ENCODE measurements at regions not wholly inside any gene's neighbourhood (a gene's known extent, or its start where the extent isn't known, plus 50 kb on each side); places are given as distances from the start of the nearest gene placed in this dataset.

- H3K27ac ChIP-seq = no peak overlapping the region
Observed at GRCh38 chr2:19125901-19126680, 232.3 kb downstream of the OSR1 start.

GRCh38 chr2:19124135-19124534 is 234.3 kb downstream of the OSR1 start:
- no peaks in the 10 kb centered on the region for H3K36me3 ChIP-seq
- H3K27me3 ChIP-seq = no peaks in the 10 kb centered on the region
- intact Hi-C loops (cut with DNase I) = no loop called here
- peaks cover 7% of the 10 kb centered on the region for H3K4me1 ChIP-seq
- DNase-seq (ENCODE audit: extremely low spot score in 2 of 2) = no peak
- H3K27ac ChIP-seq = no peak overlapping the region
- TF ChIP-seq POLR2A (IDR thresholded peaks at IDR 0.05) (no peak), POLR2AphosphoS5 (IDR thresholded peaks at IDR 0.05; ENCODE audit: insufficient read depth in 1 of 2, low read depth in 1 of 2) (no peak)
- TF ChIP-seq, protein P1, sequence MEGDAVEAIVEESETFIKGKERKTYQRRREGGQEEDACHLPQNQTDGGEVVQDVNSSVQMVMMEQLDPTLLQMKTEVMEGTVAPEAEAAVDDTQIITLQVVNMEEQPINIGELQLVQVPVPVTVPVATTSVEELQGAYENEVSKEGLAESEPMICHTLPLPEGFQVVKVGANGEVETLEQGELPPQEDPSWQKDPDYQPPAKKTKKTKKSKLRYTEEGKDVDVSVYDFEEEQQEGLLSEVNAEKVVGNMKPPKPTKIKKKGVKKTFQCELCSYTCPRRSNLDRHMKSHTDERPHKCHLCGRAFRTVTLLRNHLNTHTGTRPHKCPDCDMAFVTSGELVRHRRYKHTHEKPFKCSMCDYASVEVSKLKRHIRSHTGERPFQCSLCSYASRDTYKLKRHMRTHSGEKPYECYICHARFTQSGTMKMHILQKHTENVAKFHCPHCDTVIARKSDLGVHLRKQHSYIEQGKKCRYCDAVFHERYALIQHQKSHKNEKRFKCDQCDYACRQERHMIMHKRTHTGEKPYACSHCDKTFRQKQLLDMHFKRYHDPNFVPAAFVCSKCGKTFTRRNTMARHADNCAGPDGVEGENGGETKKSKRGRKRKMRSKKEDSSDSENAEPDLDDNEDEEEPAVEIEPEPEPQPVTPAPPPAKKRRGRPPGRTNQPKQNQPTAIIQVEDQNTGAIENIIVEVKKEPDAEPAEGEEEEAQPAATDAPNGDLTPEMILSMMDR (IDR thresholded peaks at IDR 0.05) = no peak
- no peak overlapping the region for H3K4me3 ChIP-seq
- H3K9me3 ChIP-seq = no peaks in the 10 kb centered on the region

More at GRCh38 chr2:19125901-19126680, 232.3 kb downstream of the OSR1 start:
- no peaks in the 10 kb centered on the region for H3K9me3 ChIP-seq
- H3K4me1 ChIP-seq = peaks cover 6% of the 10 kb centered on the region
- TF ChIP-seq POLR2A (IDR thresholded peaks at IDR 0.05) (no peak), POLR2AphosphoS5 (IDR thresholded peaks at IDR 0.05; ENCODE audit: insufficient read depth in 1 of 2, low read depth in 1 of 2) (no peak)
- TF ChIP-seq, protein P1 (IDR thresholded peaks at IDR 0.05) = no peak
- no peaks in the 10 kb centered on the region for H3K36me3 ChIP-seq
- H3K27me3 ChIP-seq = no peaks in the 10 kb centered on the region
- no peak for DNase-seq (ENCODE audit: extremely low spot score in 2 of 2)
- no peak overlapping the region for H3K4me3 ChIP-seq
- intact Hi-C loops (cut with DNase I) = no loop called here

GRCh38 chr2:19123556-19123955 is 234.9 kb downstream of the OSR1 start:
- Histone ChIP-seq H3K27me3 (no peaks in the 10 kb centered on the region), H3K4me1 (peaks cover 7% of the 10 kb centered on the region), H3K4me3 (no peak overlapping the region), H3K27ac (no peak overlapping the region), H3K9me3 (no peaks in the 10 kb centered on the region), H3K36me3 (no peaks in the 10 kb centered on the region)
- no peak for DNase-seq (ENCODE audit: extremely low spot score in 2 of 2)
- TF ChIP-seq, protein P1 (IDR thresholded peaks at IDR 0.05) = no peak
- TF ChIP-seq POLR2A (IDR thresholded peaks at IDR 0.05) = no peak
- TF ChIP-seq POLR2AphosphoS5 (IDR thresholded peaks at IDR 0.05; ENCODE audit: insufficient read depth in 1 of 2, low read depth in 1 of 2) = no peak
- intact Hi-C loops (cut with DNase I) = no loop called here

- no peak for DNase-seq (ENCODE audit: extremely low spot score in 2 of 2)
- intact Hi-C loops (cut with DNase I) = no loop called here
- no peak overlapping the region for H3K27ac ChIP-seq
Observed at GRCh38 chr2:19122220-19122619, 236.2 kb downstream of the OSR1 start.

More at GRCh38 chr2:19122220-19122619, 236.2 kb downstream of the OSR1 start:
- no peaks in the 10 kb centered on the region for H3K36me3 ChIP-seq
- no peaks in the 10 kb centered on the region for H3K9me3 ChIP-seq
- no peak for TF ChIP-seq POLR2A (IDR thresholded peaks at IDR 0.05)
- TF ChIP-seq, protein P1 (IDR thresholded peaks at IDR 0.05) = no peak
- no peak for TF ChIP-seq POLR2AphosphoS5 (IDR thresholded peaks at IDR 0.05; ENCODE audit: insufficient read depth in 1 of 2, low read depth in 1 of 2)
- no peaks in the 10 kb centered on the region for H3K27me3 ChIP-seq
- peaks cover 7% of the 10 kb centered on the region for H3K4me1 ChIP-seq
- no peak overlapping the region for H3K4me3 ChIP-seq

All from vagina (tissue), 2 donors.